GM18507 (cell line): ENCODE measurements at regions not wholly inside any gene's neighbourhood (a gene's known extent, or its start where the extent isn't known, plus 50 kb on each side); places are given as distances from the start of the nearest gene placed in this dataset.
"Not testable (repeated sequence)": the region's sequence is repeated elsewhere in the genome, so short reads cannot be mapped to it uniquely, and the experiment has no call there.

ENCODE experiments used
- DNase-seq: peaks from one replicate; pipeline ENCODE4 v3.0.0; 2011; ENCODE audit warnings: low read depth; ENCODE audit not compliant: insufficient read length; ENCODE audit errors: extremely low spot score
- FAIRE-seq: peaks from 2 replicates; lab custom pipeline; 2011; peaks lifted over from hg19 to GRCh38; lab: Jason Lieb, UNC

GRCh38 chr7:119802147-119802546 lies 470.8 kb upstream of the KCND2 start:
- DNase-seq = no peak
- no peak for FAIRE-seq

- FAIRE-seq = no peak
- no peak for DNase-seq
Measured at GRCh38 chr7:119825091-119825655, 447.8 kb upstream of the KCND2 start.

GRCh38 chr7:119826547-119826946 lies 446.4 kb upstream of the KCND2 start:
- no peak for FAIRE-seq

DNA sequence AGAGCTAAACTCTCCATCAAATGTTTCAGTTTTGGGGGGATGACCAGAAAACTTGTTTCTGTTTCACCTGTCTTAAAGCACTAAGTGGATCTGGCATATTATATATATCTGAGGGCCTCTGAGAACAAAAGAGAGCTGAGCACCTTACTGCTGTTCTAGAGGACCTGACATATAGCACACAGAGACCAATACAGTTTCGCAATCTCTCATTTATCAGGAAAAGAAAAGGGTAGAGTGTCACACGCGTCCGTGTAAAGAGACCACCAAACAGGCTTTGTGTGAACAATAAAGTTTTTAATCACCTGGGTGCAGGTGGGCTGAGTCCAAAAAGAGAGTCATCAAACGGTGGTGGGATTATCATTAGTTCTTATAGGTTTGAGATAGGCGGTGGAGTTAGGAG lies 434.5 kb upstream of the KCND2 start:
- DNase-seq (no peak), FAIRE-seq (no peak)

More at GRCh38 chr7:119826547-119826946, 446.4 kb upstream of the KCND2 start:
- DNase-seq = no peak

DNA sequence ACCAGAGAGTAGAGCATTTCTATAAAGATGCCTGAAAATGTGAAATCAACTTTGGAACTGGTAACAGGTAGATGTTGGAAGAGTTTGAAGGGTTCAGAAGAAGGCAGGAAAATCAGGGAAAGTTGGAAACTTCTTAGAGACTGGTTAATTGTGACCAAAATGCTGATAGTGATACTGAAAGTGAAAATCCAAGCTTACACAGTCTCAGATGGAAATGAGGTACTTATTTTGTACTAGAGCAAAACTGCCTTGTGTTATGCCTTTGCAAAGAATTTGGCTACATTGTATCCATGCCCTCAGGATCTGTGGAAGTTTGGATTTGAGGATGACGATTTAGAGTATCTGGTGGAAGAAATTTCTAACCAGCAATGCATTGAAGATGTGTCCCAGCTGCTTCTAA lies 430.6 kb upstream of the KCND2 start:
- no peak for DNase-seq
- no peak for FAIRE-seq

DNA sequence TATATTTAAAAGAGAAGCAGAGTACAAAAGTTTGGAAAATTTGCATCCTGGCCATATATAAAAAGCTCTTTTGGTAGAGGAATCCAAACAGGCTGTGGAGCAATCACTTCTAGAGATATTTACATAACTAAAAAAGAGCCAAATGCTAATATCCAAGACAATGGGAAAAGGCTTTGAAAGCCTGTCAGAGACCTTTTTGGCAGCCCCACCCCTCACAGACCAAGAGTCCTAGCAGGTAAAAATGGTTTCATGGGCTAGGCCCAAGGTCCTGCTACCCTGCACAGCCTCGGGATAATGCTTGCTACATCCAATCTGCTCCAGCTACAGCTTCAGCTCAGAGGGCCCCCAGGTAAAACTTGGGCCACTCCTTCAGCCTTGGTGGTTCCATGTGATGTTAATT lies 430.2 kb upstream of the KCND2 start:
- DNase-seq (no peak), FAIRE-seq (no peak)

- FAIRE-seq (no peak), DNase-seq (no peak)
Measured at GRCh38 chr7:119861385-119861784, 411.6 kb upstream of the KCND2 start.

DNA sequence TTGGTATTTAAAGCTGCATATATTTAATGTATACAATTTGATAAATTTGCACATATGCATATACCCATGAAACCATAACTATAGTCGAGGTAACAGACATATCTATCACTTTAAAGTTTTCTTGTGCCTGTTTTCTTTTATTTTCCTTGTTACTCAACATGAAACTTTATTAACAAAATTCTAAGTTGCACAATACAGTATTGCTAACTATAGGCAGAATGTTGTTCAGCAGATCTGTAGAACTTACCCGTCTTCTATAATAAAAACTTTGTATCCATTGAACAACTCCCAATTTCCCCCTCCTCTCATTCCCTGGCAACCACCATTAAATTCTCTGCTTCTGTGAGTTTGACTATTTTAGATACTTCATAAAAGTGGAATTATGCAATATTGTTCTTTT lies 404.6 kb upstream of the KCND2 start:
- no peak for FAIRE-seq

GRCh38 chr7:119879835-119880234 lies 393.1 kb upstream of the KCND2 start:
- DNase-seq = no peak
- FAIRE-seq = no peak

More for the DNA sequence above, 404.6 kb upstream of the KCND2 start:
- no peak for DNase-seq

DNA sequence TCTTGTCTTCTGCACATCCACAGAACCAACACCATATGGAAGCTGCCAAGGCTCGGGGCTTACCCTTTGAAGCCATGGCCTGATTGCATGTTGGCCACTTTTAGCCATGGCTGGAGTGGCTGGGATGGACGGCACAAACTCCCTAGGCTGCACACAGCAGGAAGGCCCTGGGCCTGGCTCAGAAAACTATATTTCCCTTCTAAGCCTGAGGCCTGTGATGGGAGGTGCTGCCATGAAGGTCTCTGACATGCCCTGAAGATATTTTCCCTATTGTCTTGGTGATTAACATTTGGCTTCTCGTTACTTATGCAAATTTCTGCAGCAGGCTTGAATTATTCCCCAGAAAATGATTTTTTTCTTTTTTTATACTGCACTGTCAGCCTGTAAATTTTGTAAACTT lies 387.0 kb upstream of the KCND2 start:
- no peak for DNase-seq
- FAIRE-seq = no peak

GRCh38 chr7:119886525-119886924 lies 386.4 kb upstream of the KCND2 start:
- not testable (repeated sequence) for FAIRE-seq, DNase-seq

- FAIRE-seq (no peak), DNase-seq (no peak)
Measured at GRCh38 chr7:119888251-119888650, 384.7 kb upstream of the KCND2 start.

- FAIRE-seq = no peak
- DNase-seq = no peak
Measured at GRCh38 chr7:119890631-119891030, 382.3 kb upstream of the KCND2 start.

GRCh38 chr7:119895320-119895719 lies 377.7 kb upstream of the KCND2 start:
- DNase-seq (no peak), FAIRE-seq (no peak)

DNA sequence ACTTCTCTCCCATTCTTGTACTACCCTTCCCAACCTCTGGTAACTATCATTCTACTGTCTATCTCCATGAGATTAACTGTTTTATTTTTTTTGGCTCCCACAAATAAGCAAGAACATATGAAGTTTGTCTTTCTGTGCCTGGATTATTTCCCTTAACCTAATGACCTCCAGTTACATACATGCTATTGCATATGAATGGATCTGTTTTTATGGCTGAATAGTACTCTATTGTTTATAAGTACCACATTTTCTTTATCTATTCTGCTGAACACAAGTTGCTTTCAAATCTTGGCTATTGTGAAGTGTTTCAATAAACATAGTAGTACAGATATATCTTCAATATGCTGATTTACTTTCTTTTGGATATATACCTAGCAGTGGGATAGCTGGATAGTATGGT lies 376.6 kb upstream of the KCND2 start:
- DNase-seq (no peak), FAIRE-seq (no peak)

- FAIRE-seq = no peak
- DNase-seq = no peak
Measured at GRCh38 chr7:119900996-119901672, 371.8 kb upstream of the KCND2 start.

DNA sequence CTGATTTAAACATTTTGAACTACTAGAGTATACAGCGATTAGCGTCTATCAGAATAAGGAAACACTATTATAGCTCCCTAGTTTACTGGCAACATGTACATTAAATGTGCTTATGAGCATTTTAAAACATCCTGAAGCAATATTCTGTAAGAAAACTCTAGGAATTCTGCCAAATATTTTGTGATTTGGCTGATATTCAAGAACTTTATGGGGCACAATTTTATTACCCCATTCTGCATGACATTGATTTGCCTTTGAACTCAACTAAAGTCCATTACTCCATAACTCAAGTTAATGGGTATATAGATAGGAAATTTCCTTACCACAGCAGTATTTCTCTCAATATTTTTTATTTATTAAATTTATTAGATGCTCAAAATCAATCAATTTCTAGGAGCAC lies 369.9 kb upstream of the KCND2 start:
- no peak for DNase-seq
- no peak for FAIRE-seq

DNA sequence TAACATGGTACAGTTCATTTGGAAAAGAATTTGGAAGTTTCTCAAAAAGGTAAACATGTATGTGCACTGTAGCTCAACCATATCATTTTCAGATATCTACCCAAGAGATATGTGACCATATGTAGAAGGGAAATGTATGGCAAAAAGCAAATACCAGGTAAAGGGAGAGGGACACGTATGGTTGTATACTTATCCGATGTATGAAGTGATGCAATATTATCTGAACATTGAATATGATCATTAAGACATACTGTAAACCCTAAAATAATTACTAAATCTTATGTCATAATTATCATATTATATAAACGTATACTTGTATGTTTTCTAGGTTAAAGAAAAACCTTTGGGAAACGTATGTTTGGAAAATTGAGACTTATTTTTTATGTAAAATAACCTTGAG lies 367.5 kb upstream of the KCND2 start:
- DNase-seq = no peak
- FAIRE-seq = no peak

DNA sequence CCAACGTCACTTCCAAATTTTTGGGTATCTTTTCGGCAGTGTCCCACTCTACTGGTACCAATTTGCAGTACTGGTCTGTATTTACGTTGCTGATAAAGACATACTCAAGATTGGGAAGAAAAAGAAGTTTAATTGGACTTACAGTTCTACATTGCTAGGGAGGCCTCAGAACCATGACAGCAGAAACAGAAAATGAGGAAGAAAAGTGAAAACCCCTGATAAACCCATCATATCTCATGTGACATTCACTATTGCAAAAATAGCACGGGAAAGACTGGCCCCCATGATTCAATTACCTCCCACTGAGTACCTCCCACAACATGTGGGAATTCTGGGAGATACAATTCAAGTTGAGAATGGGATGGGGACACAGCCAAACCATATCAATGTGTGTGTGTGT lies 364.0 kb upstream of the KCND2 start:
- no peak for FAIRE-seq
- no peak for DNase-seq

DNA sequence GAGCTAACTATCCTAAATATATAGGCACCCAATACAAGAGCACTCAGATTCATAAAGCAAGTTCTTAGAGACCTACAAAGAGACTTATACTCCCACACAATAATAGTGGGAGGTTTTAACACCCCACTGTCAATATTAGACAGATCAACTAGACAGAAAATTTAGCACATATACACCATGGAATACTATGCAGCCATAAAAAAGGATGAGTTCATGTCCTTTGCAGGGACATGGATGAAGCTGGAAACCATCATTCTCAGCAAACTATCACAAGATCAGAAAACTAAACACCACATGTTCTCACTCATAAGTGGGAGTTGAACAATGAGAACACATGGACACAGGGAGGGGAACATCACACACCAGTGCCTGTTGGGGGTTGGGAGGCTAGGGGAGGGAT lies 358.9 kb upstream of the KCND2 start:
- FAIRE-seq, DNase-seq: not testable (repeated sequence)

- DNase-seq = no peak
- FAIRE-seq = no peak
Measured at GRCh38 chr7:119916501-119916900, 356.5 kb upstream of the KCND2 start.

GRCh38 chr7:119918185-119918584 lies 354.8 kb upstream of the KCND2 start:
- FAIRE-seq = no peak
- no peak for DNase-seq
